ENCODE measurements at regions not wholly inside any gene's neighbourhood (a gene's known extent, or its start where the extent isn't known, plus 50 kb on each side); places are given as distances from the start of the nearest gene placed in this dataset.

- TF ChIP-seq POLR2A (IDR thresholded peaks at IDR 0.05) (no peak), CTCF (IDR thresholded peaks at IDR 0.05) (no peak)
These were observed 147.1 kb upstream of the PRSS1 start for GRCh38 chr7:142602183-142602582.

Data from breast epithelium (tissue), 3 donors.